GM12878 (cell line): ENCODE measurements at regions not wholly inside any gene's neighbourhood (a gene's known extent, or its start where the extent isn't known, plus 50 kb on each side); places are given as distances from the start of the nearest gene placed in this dataset.

Experiments
- ATAC-seq: fragments of 200-7000 bp; cut with Tn5 transposase; 3 replicates; pipeline ENCODE4 v1.9.1; 2020; ENCODE audit warnings: mild to moderate bottlenecking, moderate library complexity
- BruUV-seq: library from RNA; stranded (reverse); fragments of 400-500 nt; replicated peaks from 2 replicates; lab custom pipeline; 2021; lab: Mats Ljungman, UMichigan
- CTCF ChIA-PET: fragments of 300-600 bp; sonication (Branson Sonifier 250); formaldehyde crosslinking; extraction: SDS; loops from one replicate; lab custom pipeline; 2021; ENCODE audit warnings: inconsistent platforms; lab: Yijun Ruan, JAX
- POLR2A ChIA-PET: fragments of 350-600 bp; formaldehyde crosslinking; extraction: SDS; loops from one replicate; lab custom pipeline; 2021; ENCODE audit warnings: inconsistent platforms; lab: Charles Lee
- RAD21 ChIA-PET: fragments of 300-600 bp; sonication (Branson Sonifier 250); formaldehyde crosslinking; loops from one replicate; lab custom pipeline; 2023; ENCODE audit warnings: antibody characterized with exemption; ENCODE audit not compliant: unreplicated experiment; lab: Charles Lee
- SMC1A ChIA-PET: fragments of 300-600 bp; sonication (Branson Sonifier 250); formaldehyde crosslinking; loops from one replicate; lab custom pipeline; 2023; ENCODE audit not compliant: unreplicated experiment, uncharacterized antibody; lab: Charles Lee
- DNase-seq: peaks from one replicate; pipeline ENCODE4 v3.0.0-alpha.2; 2011; ENCODE audit warnings: low read depth, low spot score
- FAIRE-seq: peaks from 3 replicates; lab custom pipeline; 2011; peaks lifted over from hg19 to GRCh38; lab: Jason Lieb, UNC
- H2AFZ ChIP-seq: 2 replicates; pipeline ENCODE4 v1.6.0; 2011; ENCODE audit warnings: low read depth, low read length, control low read depth; ENCODE audit not compliant: control insufficient read depth
- H3K27ac ChIP-seq: 2 replicates; pipeline ENCODE4 v1.5.1; 2011; ENCODE audit warnings: control low read depth; ENCODE audit not compliant: control insufficient read depth, insufficient read depth
- H3K27me3 ChIP-seq, 2 experiments: replicated peaks in 1 of 2; 2 replicates each; pipeline versions ENCODE4 v1.6.0 to v1.6.1; 2011; ENCODE audit warnings: low read length in 1 of 2; ENCODE audit not compliant: control insufficient read depth in 2 of 2, insufficient read depth in 2 of 2
- H3K36me3 ChIP-seq, 2 experiments: 2 replicates each; pipeline ENCODE4 v1.5.1; 2011; ENCODE audit warnings: low read length in 1 of 2; ENCODE audit not compliant: control insufficient read depth in 2 of 2, insufficient read depth in 2 of 2
- H3K4me1 ChIP-seq: 2 replicates; pipeline ENCODE4 v1.6.1; 2011; ENCODE audit warnings: mild to moderate bottlenecking, low read length, moderate library complexity, mixed read lengths; ENCODE audit not compliant: control insufficient read depth, insufficient read depth
- H3K4me2 ChIP-seq: 2 replicates; pipeline ENCODE4 v1.6.0; 2011; ENCODE audit warnings: control low read depth; ENCODE audit not compliant: control insufficient read depth, insufficient read depth
- H3K4me3 ChIP-seq: fragments of 200-600 bp; sonication (generic); 2 replicates; pipeline ENCODE4 v1.5.1; 2016
- H3K79me2 ChIP-seq: 2 replicates; pipeline ENCODE4 v1.6.0; 2011; ENCODE audit warnings: low read length; ENCODE audit not compliant: control insufficient read depth, insufficient read depth
- H3K9ac ChIP-seq: 2 replicates; pipeline ENCODE4 v1.8.0; 2011; ENCODE audit warnings: low read length, control low read depth, mixed read lengths; ENCODE audit not compliant: control insufficient read depth, insufficient read depth
- H3K9me3 ChIP-seq: replicated peaks from 3 replicates; pipeline ENCODE4 v1.5.1; 2011; ENCODE audit warnings: mild to moderate bottlenecking, low read length; ENCODE audit not compliant: control insufficient read depth, insufficient read depth
- H4K20me1 ChIP-seq: 2 replicates; pipeline ENCODE4 v1.6.0; 2011; ENCODE audit not compliant: control insufficient read depth, insufficient read depth
- BCL11A ChIP-seq: IDR thresholded peaks from 2 replicates; pipeline ENCODE4 v1.6.1; 2011; ENCODE audit warnings: low read depth, low read length
- CEBPB ChIP-seq, 2 experiments: fragments of 150-350 bp in 1 of 2; IDR thresholded peaks; 2 replicates each; pipeline ENCODE4 v1.6.1; 2012 to 2014; ENCODE audit warnings: low read depth in 2 of 2, low read length in 2 of 2, borderline replicate concordance in 1 of 2, inconsistent platforms in 1 of 2
- EED ChIP-seq: sonication (generic); IDR thresholded peaks from 2 replicates; pipeline ENCODE4 v1.6.1; 2016; ENCODE audit warnings: antibody characterized with exemption, low read depth
- FOXM1 ChIP-seq: IDR thresholded peaks from 2 replicates; pipeline ENCODE4 v1.6.1; 2012; ENCODE audit warnings: low read depth, mild to moderate bottlenecking, inconsistent platforms, low read length, moderate library complexity
- IKZF1 ChIP-seq: fragments of 450-650 bp; conservative IDR thresholded peaks from 2 replicates; pipeline ENCODE4 v1.6.1; 2017; ENCODE audit warnings: antibody characterized with exemption, mild to moderate bottlenecking
- MEF2A ChIP-seq: IDR thresholded peaks from 2 replicates; pipeline ENCODE4 v1.6.1; 2011; ENCODE audit warnings: low read depth, mild to moderate bottlenecking, low read length, moderate library complexity; ENCODE audit not compliant: insufficient read depth
- NBN ChIP-seq: fragments of 450-650 bp; IDR thresholded peaks from 2 replicates; pipeline ENCODE4 v1.6.1; 2016
- PML ChIP-seq: IDR thresholded peaks from 2 replicates; pipeline ENCODE4 v1.6.1; 2012; ENCODE audit warnings: low read length, inconsistent platforms
- RAD21 ChIP-seq: IDR thresholded peaks from 2 replicates; pipeline ENCODE4 v1.6.1; 2011; ENCODE audit warnings: mild to moderate bottlenecking, low read depth, low read length, moderate library complexity; ENCODE audit not compliant: insufficient read depth
- RAD51 ChIP-seq: fragments of 450-650 bp; IDR thresholded peaks from 2 replicates; pipeline ENCODE4 v1.6.1; 2016; ENCODE audit warnings: moderate library complexity, mild to moderate bottlenecking, inconsistent platforms
- SREBF1 ChIP-seq: IDR thresholded peaks from 2 replicates; pipeline ENCODE4 v1.6.1; 2012; ENCODE audit warnings: mild to moderate bottlenecking, low read length
- SREBF2 ChIP-seq: IDR thresholded peaks from 2 replicates; pipeline ENCODE4 v1.6.1; 2012; ENCODE audit warnings: mild to moderate bottlenecking, low read length
- STAT3 ChIP-seq: IDR thresholded peaks from 2 replicates; pipeline ENCODE4 v1.6.1; 2011; ENCODE audit warnings: low read depth, low read length, improper control_type of control experiment
- TCF7 ChIP-seq: IDR thresholded peaks from 2 replicates; pipeline ENCODE4 v1.6.1; 2014; ENCODE audit warnings: antibody characterized with exemption, borderline replicate concordance
- ZNF24 ChIP-seq: fragments of 450-650 bp; IDR thresholded peaks from 2 replicates; pipeline ENCODE4 v1.6.1; 2017; ENCODE audit warnings: antibody characterized with exemption, mild to moderate bottlenecking
- ZNF384 ChIP-seq: IDR thresholded peaks from 2 replicates; pipeline ENCODE4 v1.6.1; 2012; ENCODE audit warnings: low read depth, mild to moderate bottlenecking, low read length, improper control_type of control experiment, borderline replicate concordance
- WGBS: methylation state at CpG from one replicate; pipeline ENCODE4 v1.1.6; 2016; ENCODE audit warnings: low lambda C conversion rate; ENCODE audit not compliant: insufficient replicate concordance, insufficient coverage; ENCODE audit errors: missing lambda C conversion rate; 5-methylcytosine and 5-hydroxymethylcytosine counted together
- in situ Hi-C: fragments of 300-500 bp; cut with MboI; formaldehyde crosslinking; loops from 9 replicates; pipeline ENCODE4 v1.14.3; 2018; ENCODE audit warnings: mixed read lengths
- intact Hi-C: fragments of 100-400 bp; cut with micrococcal nuclease; formaldehyde crosslinking; loops from one replicate; pipeline ENCODE4 v1.14.2; 2022; ENCODE audit not compliant: unreplicated experiment
- TF ChIP-seq, protein P1 (sequence below): fragments of 150-350 bp; IDR thresholded peaks from 2 replicates; pipeline ENCODE4 v1.6.1; 2014; ENCODE audit warnings: mild to moderate bottlenecking, low read depth, low read length
- TF ChIP-seq, protein P2 (sequence below), 3 experiments: IDR thresholded peaks in 2 of 3; conservative IDR thresholded peaks in 1 of 3; 2 replicates each; pipeline ENCODE4 v1.5.1; 2011; ENCODE audit warnings: low read depth in 3 of 3, low read length in 3 of 3, mild to moderate bottlenecking in 3 of 3, control low read depth in 2 of 3, moderate library complexity in 2 of 3, inconsistent platforms in 1 of 3, mixed read lengths in 1 of 3; ENCODE audit not compliant: control insufficient read depth in 2 of 3, insufficient read depth in 1 of 3; ENCODE audit errors: extremely low read depth in 1 of 3

DNA sequence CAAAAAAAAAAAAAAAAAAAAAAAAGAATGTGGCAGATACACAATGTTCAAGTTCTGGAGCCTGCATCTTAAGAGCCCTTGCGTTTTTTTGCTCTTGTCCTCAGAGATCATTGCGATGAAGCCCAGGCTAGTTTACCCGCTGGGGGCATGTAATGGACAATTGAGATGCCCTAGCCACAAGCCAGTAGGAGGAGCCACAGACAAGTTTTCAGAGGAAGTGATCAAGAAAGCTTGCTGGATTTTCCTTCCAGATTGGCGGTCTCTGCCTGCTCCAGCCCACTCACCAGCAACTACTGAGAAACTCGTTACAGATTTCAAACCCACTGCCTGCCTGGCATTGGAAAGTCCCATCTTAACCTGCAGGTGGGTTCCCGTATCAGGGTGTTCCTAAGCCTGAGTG, 192.1 kb upstream of the EOMES start:
- Histone ChIP-seq H3K27ac (no peak overlapping the region), H3K79me2 (no peaks in the 10 kb centered on the region), H3K4me1 (no peaks in the 10 kb centered on the region), H3K4me3 (no peak overlapping the region), H3K9ac (no peak overlapping the region), H3K36me3 (no peaks in the 10 kb centered on the region), H3K4me2 (no peak overlapping the region), H2AFZ (no peak overlapping the region), H4K20me1 (no peaks in the 10 kb centered on the region), H3K9me3 (no peaks in the 10 kb centered on the region), H3K27me3 (no peaks in the 10 kb centered on the region)
- ChIA-PET SMC1A (interaction anchor here (0.7 to 1.5 kb wide), 6 partner anchors 20 to 414 kb away, joined by 3 to 5 read pairs (median 3); no protein-coding TSS in a partner anchor), CTCF (interaction anchor here (0.6 to 1.4 kb wide), 6 partner anchors 18 to 412 kb away, joined by 3 to 8 read pairs (median 3); no protein-coding TSS in a partner anchor), RAD21 (interaction anchor here (0.6 to 2.1 kb wide), 3 partner anchors 14 to 327 kb away, joined by 3 to 4 read pairs (median 3); no protein-coding TSS in a partner anchor), POLR2A (interaction anchor here (0.5 kb wide), 1 partner anchor 91 kb away, joined by 3 read pairs; no protein-coding TSS in a partner anchor)
- intact Hi-C loops, result no loop called here
- BruUV-seq, result no TSS peak
- WGBS, result 24% methylated on average over 6 of the region's 6 CpGs
- DNase-seq (no peak), ATAC-seq (peak; percentile 35), FAIRE-seq (no peak)
- in situ Hi-C loops, result no loop called here
- TF ChIP-seq SREBF1, result no peak
- no peak for TF ChIP-seq TCF7
- TF ChIP-seq, protein P1, sequence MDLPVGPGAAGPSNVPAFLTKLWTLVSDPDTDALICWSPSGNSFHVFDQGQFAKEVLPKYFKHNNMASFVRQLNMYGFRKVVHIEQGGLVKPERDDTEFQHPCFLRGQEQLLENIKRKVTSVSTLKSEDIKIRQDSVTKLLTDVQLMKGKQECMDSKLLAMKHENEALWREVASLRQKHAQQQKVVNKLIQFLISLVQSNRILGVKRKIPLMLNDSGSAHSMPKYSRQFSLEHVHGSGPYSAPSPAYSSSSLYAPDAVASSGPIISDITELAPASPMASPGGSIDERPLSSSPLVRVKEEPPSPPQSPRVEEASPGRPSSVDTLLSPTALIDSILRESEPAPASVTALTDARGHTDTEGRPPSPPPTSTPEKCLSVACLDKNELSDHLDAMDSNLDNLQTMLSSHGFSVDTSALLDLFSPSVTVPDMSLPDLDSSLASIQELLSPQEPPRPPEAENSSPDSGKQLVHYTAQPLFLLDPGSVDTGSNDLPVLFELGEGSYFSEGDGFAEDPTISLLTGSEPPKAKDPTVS, result no peak
- TF ChIP-seq ZNF384, result no peak
- no peak for TF ChIP-seq PML
- TF ChIP-seq EED, result no peak
- TF ChIP-seq STAT3, result no peak
- no peak for TF ChIP-seq CEBPB (IDR thresholded peaks at IDR 0.05; ENCODE audit: borderline replicate concordance in 1 of 2, low read depth in 2 of 2, low read length in 2 of 2)
- TF ChIP-seq RAD21, result peak; percentile 32; the same call in 1 of the 2 replicates
- no peak for TF ChIP-seq FOXM1
- TF ChIP-seq RAD51, result no peak
- TF ChIP-seq, protein P2, sequence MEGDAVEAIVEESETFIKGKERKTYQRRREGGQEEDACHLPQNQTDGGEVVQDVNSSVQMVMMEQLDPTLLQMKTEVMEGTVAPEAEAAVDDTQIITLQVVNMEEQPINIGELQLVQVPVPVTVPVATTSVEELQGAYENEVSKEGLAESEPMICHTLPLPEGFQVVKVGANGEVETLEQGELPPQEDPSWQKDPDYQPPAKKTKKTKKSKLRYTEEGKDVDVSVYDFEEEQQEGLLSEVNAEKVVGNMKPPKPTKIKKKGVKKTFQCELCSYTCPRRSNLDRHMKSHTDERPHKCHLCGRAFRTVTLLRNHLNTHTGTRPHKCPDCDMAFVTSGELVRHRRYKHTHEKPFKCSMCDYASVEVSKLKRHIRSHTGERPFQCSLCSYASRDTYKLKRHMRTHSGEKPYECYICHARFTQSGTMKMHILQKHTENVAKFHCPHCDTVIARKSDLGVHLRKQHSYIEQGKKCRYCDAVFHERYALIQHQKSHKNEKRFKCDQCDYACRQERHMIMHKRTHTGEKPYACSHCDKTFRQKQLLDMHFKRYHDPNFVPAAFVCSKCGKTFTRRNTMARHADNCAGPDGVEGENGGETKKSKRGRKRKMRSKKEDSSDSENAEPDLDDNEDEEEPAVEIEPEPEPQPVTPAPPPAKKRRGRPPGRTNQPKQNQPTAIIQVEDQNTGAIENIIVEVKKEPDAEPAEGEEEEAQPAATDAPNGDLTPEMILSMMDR (IDR thresholded peaks at IDR 0.05 in 2 of 3, conservative IDR thresholded peaks at IDR 0.05 in 1 of 3; ENCODE audit: control insufficient read depth in 2 of 3, extremely low read depth in 1 of 3, insufficient read depth in 1 of 3, low read depth in 3 of 3, low read length in 3 of 3), result peak in 1 of 3 experiments; percentile 24; a peak in 2 of 6 replicates
- no peak for TF ChIP-seq SREBF2
- no peak for TF ChIP-seq ZNF24
- no peak for TF ChIP-seq NBN
- peak; percentile 36; the same call in 1 of the 2 replicates for TF ChIP-seq IKZF1
- TF ChIP-seq MEF2A, result no peak
- no peak for TF ChIP-seq BCL11A
